Activated naive CD8-positive, alpha-beta T cell treated with anti-CD3 and anti-CD28 coated beads, Interleukin-2, amount 50 U/mL, for 16 hours (primary cell): ENCODE measurements at regions not wholly inside any gene's neighbourhood (a gene's known extent, or its start where the extent isn't known, plus 50 kb on each side); places are given as distances from the start of the nearest gene placed in this dataset.
"Not testable (repeated sequence)": the region's sequence is repeated elsewhere in the genome, so short reads cannot be mapped to it uniquely, and the experiment has no call there.

Experiments used
- DNase-seq: peaks from one replicate; pipeline ENCODE4 v3.0.0-alpha.2; 2020; ENCODE audit warnings: low read depth, low spot score

- DNase-seq: no peak
Measured at GRCh38 chr3:70640481-70640880, 328.0 kb upstream of the MDFIC2 start.

- DNase-seq: no peak
Measured at GRCh38 chr3:70635301-70635700, 322.9 kb upstream of the MDFIC2 start.

- no peak for DNase-seq
Measured at GRCh38 chr3:70631716-70632307, 319.4 kb upstream of the MDFIC2 start.

GRCh38 chr3:70621451-70621850, 309.0 kb upstream of the MDFIC2 start:
- no peak for DNase-seq

- DNase-seq: no peak
Measured at GRCh38 chr3:70620956-70621355, 308.5 kb upstream of the MDFIC2 start.

- no peak for DNase-seq
Measured at GRCh38 chr3:70620367-70620766, 307.9 kb upstream of the MDFIC2 start.

- DNase-seq: no peak
Measured at GRCh38 chr3:70618151-70618550, 305.7 kb upstream of the MDFIC2 start.

GRCh38 chr3:70617349-70617748, 304.9 kb upstream of the MDFIC2 start:
- not testable (repeated sequence) for DNase-seq

GRCh38 chr3:70615286-70615685, 302.8 kb upstream of the MDFIC2 start:
- no peak for DNase-seq

GRCh38 chr3:70614111-70614510, 301.7 kb upstream of the MDFIC2 start:
- DNase-seq: no peak

GRCh38 chr3:70612920-70613319, 300.5 kb upstream of the MDFIC2 start:
- no peak for DNase-seq

- DNase-seq: not testable (repeated sequence)
Measured at GRCh38 chr3:70611667-70612277, 299.3 kb upstream of the MDFIC2 start.

- no peak for DNase-seq
Measured at GRCh38 chr3:70608434-70608833, 296.0 kb upstream of the MDFIC2 start.

GRCh38 chr3:70607469-70607868, 295.0 kb upstream of the MDFIC2 start:
- DNase-seq: no peak

GRCh38 chr3:70606018-70606417, 293.6 kb upstream of the MDFIC2 start:
- DNase-seq: no peak

GRCh38 chr3:70603103-70603502, 290.7 kb upstream of the MDFIC2 start:
- no peak for DNase-seq

GRCh38 chr3:70597312-70597711, 284.9 kb upstream of the MDFIC2 start:
- DNase-seq: no peak

GRCh38 chr3:70583682-70584081, 271.2 kb upstream of the MDFIC2 start:
- no peak for DNase-seq

- DNase-seq: no peak
Measured at GRCh38 chr3:70582803-70583202, 270.4 kb upstream of the MDFIC2 start.

GRCh38 chr3:70580021-70580420, 267.6 kb upstream of the MDFIC2 start:
- no peak for DNase-seq

- DNase-seq: no peak
Measured at GRCh38 chr3:70571696-70572095, 259.3 kb upstream of the MDFIC2 start.

- DNase-seq: no peak
Measured at GRCh38 chr3:70570584-70570983, 258.1 kb upstream of the MDFIC2 start.

- no peak for DNase-seq
Measured at GRCh38 chr3:70568626-70569025, 256.2 kb upstream of the MDFIC2 start.

GRCh38 chr3:70565861-70566260, 253.4 kb upstream of the MDFIC2 start:
- DNase-seq: no peak
